SKM-1 (cell line): ENCODE measurements at regions not wholly inside any gene's neighbourhood (a gene's known extent, or its start where the extent isn't known, plus 50 kb on each side); places are given as distances from the start of the nearest gene placed in this dataset.

Experiments used
- DNase-seq: peaks from one replicate; lab custom pipeline; 2025; ENCODE audit not compliant: unreplicated experiment; lab: John Stamatoyannopoulos, UW

DNA sequence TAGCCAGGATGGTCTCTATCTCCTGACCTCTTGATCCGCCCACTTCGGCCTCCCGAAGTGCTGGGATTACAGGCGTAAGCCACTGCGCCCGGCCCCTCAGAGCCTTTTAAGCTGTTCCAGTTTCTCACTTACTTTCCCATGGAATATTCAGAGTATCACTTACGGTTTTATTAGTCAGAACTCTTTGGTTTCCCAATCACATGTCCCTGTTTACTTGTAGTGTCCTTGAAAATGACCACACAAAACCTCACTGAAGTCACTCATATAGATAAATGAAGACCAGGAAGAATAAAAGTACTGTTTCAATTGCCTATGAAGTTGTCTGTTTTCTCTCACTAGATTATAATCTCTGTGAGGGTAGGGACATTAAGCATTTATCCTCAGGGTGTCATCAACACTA lies 217.2 kb upstream of the HCCS start:
- DNase-seq, result no peak

DNA sequence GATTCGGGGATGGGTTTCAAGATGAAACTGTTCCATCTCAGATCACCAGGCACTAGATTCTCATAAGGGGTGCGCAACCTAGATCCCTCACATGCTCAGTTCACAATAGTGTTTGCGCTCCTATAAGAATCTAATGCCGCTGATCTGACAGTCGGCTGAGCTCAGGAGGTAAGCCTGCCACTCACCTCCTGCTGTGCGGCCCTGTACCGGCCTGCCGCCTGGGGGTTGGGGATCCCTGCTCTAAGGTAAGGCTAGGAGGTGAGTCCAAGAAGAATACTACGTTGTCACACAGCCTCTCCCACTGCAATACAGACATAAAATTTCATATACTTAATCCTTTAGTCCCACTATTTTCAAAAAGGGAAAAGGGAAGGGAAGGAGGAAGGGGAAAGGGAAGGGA lies 213.4 kb upstream of the HCCS start:
- no peak for DNase-seq

GRCh38 chrX:10900585-10901289 lies 210.4 kb upstream of the HCCS start:
- no peak for DNase-seq

- no peak for DNase-seq
Measured at GRCh38 chrX:10901290-10901633, 209.9 kb upstream of the HCCS start.

GRCh38 chrX:10902001-10902400 lies 209.1 kb upstream of the HCCS start:
- DNase-seq, result no peak

DNA sequence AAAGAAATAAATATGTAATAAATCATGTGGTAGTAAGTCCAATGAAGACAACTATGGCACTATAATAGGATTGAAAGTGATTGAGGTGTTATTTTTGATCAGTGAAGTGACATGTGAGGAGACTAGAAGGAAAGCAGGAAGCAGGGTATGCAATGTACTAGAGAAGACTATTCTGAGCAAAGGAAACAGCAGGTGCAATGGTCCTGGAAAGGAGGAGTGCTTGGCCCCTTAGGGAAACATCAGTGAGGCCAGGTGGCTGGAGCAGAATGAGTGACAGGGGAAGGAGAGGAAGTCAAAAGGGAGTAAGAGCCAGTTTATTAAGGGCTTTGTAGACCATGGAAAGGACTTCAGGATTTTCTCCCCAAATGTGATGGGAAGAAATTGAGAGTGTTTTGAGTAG lies 207.6 kb upstream of the HCCS start:
- no peak for DNase-seq

DNA sequence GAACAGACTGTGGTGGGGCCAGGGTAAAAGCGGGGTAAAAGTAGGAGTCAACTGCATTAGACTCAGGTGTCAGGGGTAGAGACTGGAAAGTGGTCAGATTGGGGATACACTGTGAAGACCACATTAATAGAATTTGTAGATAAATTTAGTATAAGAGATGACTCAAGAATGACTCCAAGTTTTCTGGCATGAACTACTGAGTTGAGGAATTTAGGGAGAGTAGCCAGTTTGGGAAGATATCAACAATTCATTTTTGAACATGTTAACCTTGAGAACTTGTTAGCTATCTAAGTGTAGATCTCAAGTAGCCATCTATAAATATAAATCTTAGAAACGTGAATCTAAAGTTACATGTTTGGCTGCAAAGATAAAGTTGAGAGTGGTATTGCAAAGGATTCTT lies 206.9 kb upstream of the HCCS start:
- DNase-seq, result no peak

DNA sequence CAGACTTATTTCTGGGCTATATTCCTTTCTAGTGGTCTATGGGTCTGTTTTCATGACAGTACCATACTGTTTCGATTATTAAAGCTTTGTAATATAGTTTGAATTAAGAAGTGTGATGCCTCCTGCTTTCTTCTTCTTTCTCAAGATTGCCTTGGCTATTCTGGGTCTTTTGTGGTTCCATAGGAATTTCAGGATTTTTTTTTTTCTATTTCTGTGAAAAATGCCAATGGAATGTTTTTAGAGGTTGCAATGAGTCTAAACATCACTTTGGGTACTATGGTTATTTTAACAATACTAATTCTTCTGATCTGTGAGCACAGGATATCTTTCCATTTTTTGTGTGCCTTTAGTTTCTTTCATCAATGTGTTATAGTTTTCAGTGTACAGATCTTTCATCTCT lies 204.3 kb upstream of the HCCS start:
- DNase-seq, result no peak

GRCh38 chrX:10922159-10922558 lies 189.0 kb upstream of the HCCS start:
- DNase-seq, result no peak

DNA sequence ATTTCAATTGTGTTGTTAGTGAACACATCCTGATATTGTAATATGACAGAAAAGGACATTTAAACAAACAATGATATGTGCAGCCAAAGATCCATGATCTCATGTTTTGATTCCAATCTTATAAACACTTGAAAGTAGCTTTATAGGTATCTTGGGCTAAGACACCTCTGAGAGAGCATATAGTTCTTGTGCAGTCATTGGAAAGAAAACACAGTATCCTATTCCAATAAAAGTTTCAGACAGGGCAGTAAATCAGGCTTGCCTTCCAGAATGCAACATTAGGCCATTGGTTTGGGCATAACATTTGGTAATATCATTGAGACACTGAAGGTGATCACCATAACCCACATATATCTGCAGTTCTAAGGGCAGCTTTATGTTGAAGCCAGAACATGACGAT lies 188.3 kb upstream of the HCCS start:
- no peak for DNase-seq

- no peak for DNase-seq
Measured at GRCh38 chrX:10923466-10923865, 187.7 kb upstream of the HCCS start.

DNA sequence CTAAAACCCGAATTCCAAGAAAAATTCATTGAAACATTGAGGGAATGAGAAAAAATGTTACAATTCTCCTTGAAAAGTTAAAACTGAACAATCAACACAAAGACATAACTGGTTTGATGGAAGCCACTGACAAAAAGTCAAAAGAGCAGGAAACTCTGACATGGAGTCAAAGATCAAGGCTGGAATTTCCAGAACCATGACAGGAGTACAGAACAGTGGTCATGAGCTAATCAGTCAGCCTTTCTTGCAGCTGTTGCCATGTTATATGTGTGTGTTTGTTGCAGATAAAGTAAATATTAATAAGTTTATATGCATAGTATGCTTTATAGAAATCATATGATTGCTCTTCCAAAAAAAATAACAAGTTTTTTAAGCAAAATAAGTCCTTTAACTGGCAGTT lies 184.7 kb upstream of the HCCS start:
- no peak for DNase-seq

DNA sequence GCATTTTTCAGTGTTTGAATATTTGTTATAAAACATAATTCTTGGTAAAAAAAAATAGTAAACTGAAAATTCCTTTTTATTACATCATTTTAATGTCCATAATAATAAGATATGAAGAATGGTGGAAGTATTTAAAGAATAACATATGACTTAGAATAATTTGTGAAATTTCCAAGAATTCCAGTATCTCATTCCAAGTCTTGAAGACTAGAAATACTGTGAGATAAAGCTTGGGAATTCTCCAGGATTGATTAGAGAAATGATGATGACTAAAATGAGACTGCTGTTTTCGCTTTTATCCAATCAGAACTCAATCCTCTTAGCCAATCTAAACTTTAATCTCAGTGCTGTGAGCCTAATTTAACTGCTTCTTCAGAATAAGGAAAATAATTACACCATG lies 184.2 kb upstream of the HCCS start:
- DNase-seq, result no peak

DNA sequence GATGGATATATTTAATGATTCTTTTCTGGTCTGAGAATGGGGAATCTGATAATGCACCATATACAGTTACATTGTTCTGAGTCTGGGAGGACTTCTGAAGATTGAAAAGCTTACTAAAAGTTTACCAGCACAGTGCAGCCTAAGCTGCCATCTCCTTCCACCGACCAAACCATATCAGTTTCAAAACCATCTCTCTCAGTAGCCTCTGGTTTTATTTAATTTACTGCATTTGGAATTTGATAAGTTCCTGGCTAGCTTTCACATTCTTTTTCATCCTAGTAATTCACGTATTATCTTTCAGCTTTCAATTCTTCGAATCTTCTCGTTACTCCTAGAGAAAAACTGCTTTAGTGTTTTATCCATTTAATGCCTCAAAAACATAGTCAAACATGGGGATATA lies 181.4 kb upstream of the HCCS start:
- no peak for DNase-seq

DNA sequence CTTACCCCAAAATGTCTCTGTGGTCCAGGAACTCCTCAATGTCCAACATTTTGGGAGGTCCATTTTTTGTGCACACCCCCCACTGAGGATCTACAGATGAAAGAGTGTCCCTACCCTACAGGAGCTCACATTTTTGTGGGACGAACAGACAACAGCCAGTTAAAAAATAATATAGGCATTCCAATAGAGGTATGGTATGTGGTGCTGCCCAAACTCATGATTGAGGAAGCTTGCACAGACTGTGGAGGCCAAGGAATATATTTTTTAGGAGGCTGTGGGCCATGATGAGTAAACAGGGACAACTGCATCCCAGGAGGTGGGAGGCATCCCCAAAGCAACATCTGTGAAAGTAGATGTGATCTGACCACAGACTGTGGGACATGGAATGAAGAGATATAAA lies 181.0 kb upstream of the HCCS start:
- DNase-seq, result no peak

DNA sequence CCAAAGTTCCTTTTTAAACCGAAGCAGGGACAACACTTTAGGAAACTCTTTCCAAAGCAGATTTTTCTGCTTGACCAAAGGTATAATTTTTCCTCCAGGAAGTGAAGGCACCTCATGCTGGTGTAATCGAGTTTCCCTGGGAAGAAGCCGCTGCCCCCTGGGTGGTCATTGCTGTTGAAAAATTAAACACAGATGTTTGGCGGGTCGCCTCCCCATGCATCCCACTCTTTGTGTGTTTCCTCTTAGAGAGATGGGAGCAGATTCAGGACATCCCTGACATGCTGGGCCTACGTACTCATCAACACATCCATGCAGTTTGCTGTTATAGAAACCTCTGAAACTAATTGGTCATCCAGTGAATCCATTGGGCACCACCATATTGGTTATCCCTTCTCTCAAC lies 179.2 kb upstream of the HCCS start:
- DNase-seq, result no peak

GRCh38 chrX:10932842-10933440 lies 178.2 kb upstream of the HCCS start:
- DNase-seq, result no peak

DNA sequence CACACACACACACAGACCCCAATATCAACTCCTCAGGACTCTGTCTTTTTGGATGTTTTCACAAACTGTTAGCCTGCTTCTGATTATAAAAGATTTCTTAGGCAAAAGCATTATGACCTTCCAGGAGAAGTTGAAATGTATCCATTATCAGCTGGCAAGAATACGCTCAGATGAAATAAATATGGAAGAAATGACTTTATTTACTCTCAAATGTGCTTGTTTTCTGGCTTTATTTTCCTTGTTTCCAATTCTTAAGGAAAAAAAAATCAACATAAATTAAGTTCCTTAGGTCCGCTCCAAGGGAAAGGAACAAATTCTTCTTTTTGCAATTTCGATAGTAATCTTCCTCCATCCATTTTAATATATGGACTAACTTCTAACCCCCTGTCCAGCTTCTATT lies 175.6 kb upstream of the HCCS start:
- no peak for DNase-seq

DNA sequence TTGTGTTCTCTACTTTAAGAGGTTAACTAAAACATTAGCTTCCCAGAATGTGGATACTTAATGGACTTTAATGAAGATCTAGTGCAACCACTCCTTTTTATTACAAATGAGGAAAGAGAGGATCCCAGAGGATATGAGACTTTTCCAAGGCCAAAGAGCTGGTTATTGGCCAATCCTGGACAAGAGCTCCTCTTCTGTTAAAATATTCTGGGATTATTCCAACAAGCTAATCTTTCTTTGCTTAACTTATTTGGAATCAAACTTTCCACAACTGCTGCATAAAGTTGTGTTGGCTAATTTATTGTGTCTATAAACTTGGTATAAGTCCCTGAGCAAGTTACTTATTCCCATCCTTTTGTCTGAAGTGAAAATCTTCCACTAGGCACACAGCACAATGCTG lies 174.2 kb upstream of the HCCS start:
- no peak for DNase-seq

GRCh38 chrX:10938365-10938923 lies 172.7 kb upstream of the HCCS start:
- DNase-seq, result no peak

GRCh38 chrX:10939424-10939823 lies 171.7 kb upstream of the HCCS start:
- DNase-seq, result no peak

DNA sequence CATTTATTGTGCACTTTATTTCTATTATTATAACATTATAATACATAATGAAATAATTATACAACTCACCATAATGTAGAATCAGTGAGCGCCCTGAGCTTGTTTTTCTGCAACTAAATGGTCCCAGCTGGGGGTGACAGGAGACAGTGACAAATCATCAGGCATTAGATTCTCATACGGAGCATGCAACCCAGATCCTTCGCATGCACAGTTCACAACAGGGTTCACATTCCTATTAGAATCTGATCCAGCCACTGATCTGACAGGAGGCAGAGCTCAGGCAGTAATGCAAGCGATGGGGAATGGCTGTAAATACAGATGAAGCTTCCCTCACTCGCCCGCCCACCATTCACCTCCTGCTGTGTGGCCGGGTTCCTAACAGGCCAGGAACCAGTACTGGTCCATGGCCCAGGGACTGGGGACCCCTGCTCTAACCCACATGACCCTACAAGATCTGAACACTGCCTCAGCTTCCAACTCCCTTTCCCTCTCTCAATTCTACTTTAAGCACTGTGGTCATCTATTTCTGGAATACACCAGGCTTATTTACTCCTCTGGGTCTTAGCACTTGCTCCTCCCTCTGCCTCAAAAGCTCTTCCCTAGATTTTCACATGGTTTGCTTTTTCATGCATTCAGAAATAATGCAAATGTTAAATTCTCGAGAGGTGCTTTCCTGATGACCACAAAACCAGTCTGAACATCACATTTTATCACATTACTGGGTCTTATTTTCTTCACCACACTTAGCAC lies 166.8 kb upstream of the HCCS start:
- DNase-seq, result no peak
